Posterior cingulate gyrus (tissue), 11 donors: ENCODE measurements at regions not wholly inside any gene's neighbourhood (a gene's known extent, or its start where the extent isn't known, plus 50 kb on each side); places are given as distances from the start of the nearest gene placed in this dataset.

ENCODE experiments used
- DNase-seq, 10 donors: peaks; one replicate each; pipeline versions ENCODE4 v3.0.0 to v3.0.0-alpha.2; 2020 to 2021; ENCODE audit warnings: mixed read lengths in 3 of 10
- intact Hi-C: fragments of 100-400 bp; cut with DNase I; formaldehyde crosslinking; loops from one replicate; pipeline ENCODE4 v1.15.1; 2023

GRCh38 chr6:1203546-1203945, 108.4 kb upstream of the FOXQ1 start:
- intact Hi-C loops = no loop called here
- DNase-seq = no peak

GRCh38 chr6:1202201-1202600, 109.7 kb upstream of the FOXQ1 start:
- intact Hi-C loops = no loop called here
- DNase-seq = no peak

GRCh38 chr6:1201547-1202200, 110.2 kb upstream of the FOXQ1 start:
- intact Hi-C loops = no loop called here
- no peak for DNase-seq

- intact Hi-C loops = no loop called here
Observed at GRCh38 chr6:1200409-1201101, 111.3 kb upstream of the FOXQ1 start.

GRCh38 chr6:1200081-1200408, 111.9 kb upstream of the FOXQ1 start:
- intact Hi-C loops = no loop called here
- DNase-seq = no peak

More at GRCh38 chr6:1200409-1201101, 111.3 kb upstream of the FOXQ1 start:
- DNase-seq = no peak

- no peak for DNase-seq
- intact Hi-C loops = no loop called here
Observed at GRCh38 chr6:1197309-1197708, 114.6 kb upstream of the FOXQ1 start.

GRCh38 chr6:1191141-1191630, 120.7 kb upstream of the FOXQ1 start:
- no peak for DNase-seq
- intact Hi-C loops = no loop called here

- intact Hi-C loops = no loop called here
- no peak for DNase-seq
Observed at GRCh38 chr6:1190366-1190765, 121.5 kb upstream of the FOXQ1 start.

- intact Hi-C loops = no loop called here
- no peak for DNase-seq
Observed at GRCh38 chr6:1188199-1188598, 123.7 kb upstream of the FOXQ1 start.

GRCh38 chr6:1187293-1188131, 124.4 kb upstream of the FOXQ1 start:
- no peak for DNase-seq

GRCh38 chr6:1184318-1184717, 127.6 kb upstream of the FOXQ1 start:
- intact Hi-C loops = no loop called here
- no peak for DNase-seq

More at GRCh38 chr6:1187293-1188131, 124.4 kb upstream of the FOXQ1 start:
- intact Hi-C loops = no loop called here

- DNase-seq = no peak
- intact Hi-C loops = no loop called here
Observed at GRCh38 chr6:1182722-1183521, 129.0 kb upstream of the FOXQ1 start.

GRCh38 chr6:1181939-1182605, 129.8 kb upstream of the FOXQ1 start:
- intact Hi-C loops = no loop called here
- DNase-seq = no peak

- intact Hi-C loops = no loop called here
- DNase-seq = no peak
Observed at GRCh38 chr6:1179571-1180459, 132.1 kb upstream of the FOXQ1 start.

GRCh38 chr6:1178590-1178989, 133.3 kb upstream of the FOXQ1 start:
- no peak for DNase-seq
- intact Hi-C loops = no loop called here

- no peak for DNase-seq
- intact Hi-C loops = no loop called here
Observed at GRCh38 chr6:1176567-1176966, 135.3 kb upstream of the FOXQ1 start.

GRCh38 chr6:1175877-1176276, 136.0 kb upstream of the FOXQ1 start:
- DNase-seq = no peak
- intact Hi-C loops = no loop called here

- DNase-seq = no peak
- intact Hi-C loops = no loop called here
Observed at GRCh38 chr6:1170794-1171193, 141.1 kb upstream of the FOXQ1 start.

- DNase-seq = no peak
- intact Hi-C loops = no loop called here
Observed at GRCh38 chr6:1164600-1164999, 147.3 kb upstream of the FOXQ1 start.
